H9 (cell line): ENCODE measurements at regions not wholly inside any gene's neighbourhood (a gene's known extent, or its start where the extent isn't known, plus 50 kb on each side); places are given as distances from the start of the nearest gene placed in this dataset.

ENCODE experiments used
- DNase-seq: peaks from one replicate; pipeline ENCODE4 v3.0.0-alpha.2; 2017
- H2AFZ ChIP-seq: one replicate; pipeline ENCODE4 v1.6.1; 2013; ENCODE audit warnings: mild to moderate bottlenecking, low read length, control low read depth, moderate library complexity
- H2AK5ac ChIP-seq: 2 replicates; pipeline ENCODE4 v1.6.1; 2013; ENCODE audit warnings: low read length, control low read depth, mixed read lengths; ENCODE audit not compliant: insufficient read length
- H2BK120ac ChIP-seq: one replicate; pipeline ENCODE4 v1.6.1; 2013; ENCODE audit warnings: low read depth, mild to moderate bottlenecking, low read length, control low read depth, inconsistent platforms; ENCODE audit not compliant: poor library complexity, severe bottlenecking
- H2BK12ac ChIP-seq: 2 replicates; pipeline ENCODE4 v1.6.1; 2013; ENCODE audit warnings: low read length, control low read depth, mixed read lengths, low read depth; ENCODE audit not compliant: insufficient read length
- H2BK15ac ChIP-seq: 2 replicates; pipeline ENCODE4 v1.6.1; 2013; ENCODE audit warnings: low read depth, low read length, control low read depth
- H2BK20ac ChIP-seq: one replicate; pipeline ENCODE4 v1.6.1; 2013; ENCODE audit warnings: low read depth, mild to moderate bottlenecking, low read length, control low read depth, inconsistent platforms; ENCODE audit not compliant: poor library complexity, severe bottlenecking
- H2BK5ac ChIP-seq: 2 replicates; pipeline ENCODE4 v1.6.1; 2013; ENCODE audit warnings: low read length, control low read depth, mixed read lengths; ENCODE audit not compliant: insufficient read length
- H3K14ac ChIP-seq: 2 replicates; pipeline ENCODE4 v1.6.1; 2013; ENCODE audit warnings: low read length, control low read depth; ENCODE audit not compliant: insufficient read depth
- H3K18ac ChIP-seq: 2 replicates; pipeline ENCODE4 v1.6.1; 2013; ENCODE audit warnings: low read depth, mild to moderate bottlenecking, mixed read lengths, low read length, control low read depth; ENCODE audit not compliant: insufficient read length
- H3K23ac ChIP-seq: 2 replicates; pipeline ENCODE4 v1.6.1; 2013; ENCODE audit warnings: low read length, control low read depth, mixed read lengths, low read depth; ENCODE audit not compliant: insufficient read length
- H3K23me2 ChIP-seq: 2 replicates; pipeline ENCODE4 v1.6.1; 2013; ENCODE audit warnings: low read depth, mild to moderate bottlenecking, mixed read lengths, low read length, control low read depth; ENCODE audit not compliant: insufficient read length, poor library complexity, severe bottlenecking
- H3K27ac ChIP-seq: 2 replicates; pipeline ENCODE4 v1.5.1; 2013; ENCODE audit warnings: low read length, control low read depth, mixed read lengths, low read depth; ENCODE audit not compliant: insufficient read length
- H3K27me3 ChIP-seq: 2 replicates; pipeline ENCODE4 v1.6.1; 2013; ENCODE audit warnings: low read length, control low read depth, inconsistent platforms; ENCODE audit not compliant: insufficient read depth
- H3K4ac ChIP-seq: 2 replicates; pipeline ENCODE4 v1.6.1; 2013; ENCODE audit warnings: low read depth, mild to moderate bottlenecking, control low read depth, inconsistent platforms, low read length, moderate library complexity
- H3K4me1 ChIP-seq: 2 replicates; pipeline ENCODE4 v1.6.1; 2013; ENCODE audit warnings: low read length, control low read depth, inconsistent platforms; ENCODE audit not compliant: insufficient read depth
- H3K4me2 ChIP-seq: 2 replicates; pipeline ENCODE4 v1.6.1; 2013; ENCODE audit warnings: low read length, control low read depth, mixed read lengths; ENCODE audit not compliant: insufficient read length, insufficient read depth
- H3K56ac ChIP-seq: 2 replicates; pipeline ENCODE4 v1.6.1; 2013; ENCODE audit warnings: low read depth, mild to moderate bottlenecking, mixed read lengths, low read length, control low read depth; ENCODE audit not compliant: insufficient read length
- H3K79me1 ChIP-seq: 2 replicates; pipeline ENCODE4 v1.6.1; 2013; ENCODE audit warnings: low read depth, mild to moderate bottlenecking, moderate library complexity, low read length, control low read depth, inconsistent platforms; ENCODE audit not compliant: insufficient read depth, poor library complexity, severe bottlenecking
- H3K79me2 ChIP-seq: 2 replicates; pipeline ENCODE4 v1.6.1; 2013; ENCODE audit warnings: low read length, control low read depth, inconsistent platforms; ENCODE audit not compliant: insufficient read depth
- H3K9ac ChIP-seq: 2 replicates; pipeline ENCODE4 v1.6.1; 2013; ENCODE audit warnings: low read length, control low read depth, mixed read lengths; ENCODE audit not compliant: insufficient read length; ENCODE audit errors: extremely low read depth
- H3K9me3 ChIP-seq: one replicate; pipeline ENCODE4 v1.6.1; 2013; ENCODE audit warnings: low read depth, low read length, inconsistent platforms; ENCODE audit not compliant: control insufficient read depth
- H3T11ph ChIP-seq: one replicate; pipeline ENCODE4 v1.6.1; 2013; ENCODE audit warnings: mild to moderate bottlenecking, low read length, control low read depth, inconsistent platforms
- H4K20me1 ChIP-seq: one replicate; pipeline ENCODE4 v1.6.1; 2013; ENCODE audit not compliant: control insufficient read depth, insufficient read length, insufficient read depth
- H4K5ac ChIP-seq: 2 replicates; pipeline ENCODE4 v1.6.1; 2013; ENCODE audit warnings: low read depth, mild to moderate bottlenecking, mixed read lengths, low read length, control low read depth; ENCODE audit not compliant: insufficient read length
- H4K8ac ChIP-seq: replicated peaks from 2 replicates; pipeline ENCODE4 v1.6.1; 2013; ENCODE audit warnings: low read length, control low read depth, mixed read lengths, low read depth; ENCODE audit not compliant: insufficient read length
- H4K91ac ChIP-seq: 2 replicates; pipeline ENCODE4 v1.6.1; 2013; ENCODE audit warnings: low read depth, mild to moderate bottlenecking, moderate library complexity, mixed read lengths, low read length, control low read depth; ENCODE audit not compliant: insufficient read length
- H3K27ac Mint-ChIP-seq, 3 experiments: 2 replicates in 2 of 3; 3 replicates in 1 of 3; pipeline ENCODE4 v1.8.0; 2020 to 2021; ENCODE audit warnings: mixed read lengths in 3 of 3, mild to moderate bottlenecking in 1 of 3, moderate library complexity in 1 of 3
- H3K27me3 Mint-ChIP-seq: 2 replicates; pipeline ENCODE4 v1.8.0; 2021; ENCODE audit warnings: low read depth, mild to moderate bottlenecking, moderate library complexity, mixed read lengths
- H3K36me3 Mint-ChIP-seq, 3 experiments: 2 replicates in 2 of 3; 3 replicates in 1 of 3; pipeline ENCODE4 v1.8.0; 2020 to 2021; ENCODE audit warnings: low read depth in 3 of 3, mixed read lengths in 3 of 3; ENCODE audit not compliant: insufficient read depth in 1 of 3
- H3K4me1 Mint-ChIP-seq, 2 experiments: 2 replicates each; pipeline ENCODE4 v1.8.0; 2020; ENCODE audit warnings: mixed read lengths in 2 of 2
- H3K4me3 Mint-ChIP-seq, 2 experiments: 2 replicates in 1 of 2; 3 replicates in 1 of 2; pipeline ENCODE4 v1.8.0; 2020 to 2021; ENCODE audit warnings: mild to moderate bottlenecking in 2 of 2, mixed read lengths in 2 of 2, moderate library complexity in 1 of 2
- H3K9me3 Mint-ChIP-seq, 2 experiments: 2 replicates in 1 of 2; 3 replicates in 1 of 2; pipeline ENCODE4 v1.8.0; 2020; ENCODE audit warnings: mild to moderate bottlenecking in 2 of 2, mixed read lengths in 2 of 2, moderate library complexity in 1 of 2
- WGBS: extraction: QIAGEN DNeasy Blood & Tissue Kit; methylation state at CpG from one replicate; pipeline ENCODE4 v1.1.7; 2013; ENCODE audit warnings: missing lambda C conversion rate, low lambda C conversion rate, mixed read lengths; ENCODE audit not compliant: insufficient read length; ENCODE audit errors: extremely low coverage; 5-methylcytosine and 5-hydroxymethylcytosine counted together
- TF ChIP-seq, protein P1 (sequence below): fragments of 200-600 bp; sonication (generic); conservative IDR thresholded peaks from 3 replicates; pipeline ENCODE4 v1.8.0; 2021; ENCODE audit warnings: antibody characterized with exemption, mild to moderate bottlenecking

- Histone ChIP-seq H3K23me2 (no peaks in the 10 kb centered on the region), H2AFZ (no peak overlapping the region), H3K79me2 (no peaks in the 10 kb centered on the region), H3K79me1 (no peaks in the 10 kb centered on the region), H2AK5ac (no peak overlapping the region), H3K14ac (no peak overlapping the region), H4K20me1 (no peaks in the 10 kb centered on the region), H3K18ac (no peak overlapping the region), H4K91ac (no peak overlapping the region), H3K23ac (no peak overlapping the region), H3K9me3 (no peaks in the 10 kb centered on the region), H3K9ac (no peak overlapping the region), H2BK12ac (no peak overlapping the region), H3K4me1 (no peaks in the 10 kb centered on the region; the same call in 1 of the 2 replicates), H2BK15ac (no peak overlapping the region), H3K56ac (no peak overlapping the region), H2BK20ac (no peak overlapping the region), H3K27me3 (peaks cover 5% of the 10 kb centered on the region; the same call in 1 of the 2 replicates), H3T11ph (no peak overlapping the region), H4K5ac (no peak overlapping the region), H2BK120ac (no peak overlapping the region), H2BK5ac (no peak overlapping the region), H4K8ac (no peak overlapping the region), H3K4me2 (peak overlapping the region; percentile 17), H3K27ac (no peak overlapping the region), H3K4ac (no peak overlapping the region)
- peaks cover 18% of the 10 kb centered on the region for H3K27me3 Mint-ChIP-seq
- H3K4me1 Mint-ChIP-seq = no peaks in the 10 kb centered on the region; a peak in 1 of 4 replicates
- H3K4me3 Mint-ChIP-seq = no peak overlapping the region
- H3K36me3 Mint-ChIP-seq = no peaks in the 10 kb centered on the region
- H3K27ac Mint-ChIP-seq = no peak overlapping the region
- no peaks in the 10 kb centered on the region for H3K9me3 Mint-ChIP-seq
- no peak for DNase-seq
- TF ChIP-seq, protein P1, sequence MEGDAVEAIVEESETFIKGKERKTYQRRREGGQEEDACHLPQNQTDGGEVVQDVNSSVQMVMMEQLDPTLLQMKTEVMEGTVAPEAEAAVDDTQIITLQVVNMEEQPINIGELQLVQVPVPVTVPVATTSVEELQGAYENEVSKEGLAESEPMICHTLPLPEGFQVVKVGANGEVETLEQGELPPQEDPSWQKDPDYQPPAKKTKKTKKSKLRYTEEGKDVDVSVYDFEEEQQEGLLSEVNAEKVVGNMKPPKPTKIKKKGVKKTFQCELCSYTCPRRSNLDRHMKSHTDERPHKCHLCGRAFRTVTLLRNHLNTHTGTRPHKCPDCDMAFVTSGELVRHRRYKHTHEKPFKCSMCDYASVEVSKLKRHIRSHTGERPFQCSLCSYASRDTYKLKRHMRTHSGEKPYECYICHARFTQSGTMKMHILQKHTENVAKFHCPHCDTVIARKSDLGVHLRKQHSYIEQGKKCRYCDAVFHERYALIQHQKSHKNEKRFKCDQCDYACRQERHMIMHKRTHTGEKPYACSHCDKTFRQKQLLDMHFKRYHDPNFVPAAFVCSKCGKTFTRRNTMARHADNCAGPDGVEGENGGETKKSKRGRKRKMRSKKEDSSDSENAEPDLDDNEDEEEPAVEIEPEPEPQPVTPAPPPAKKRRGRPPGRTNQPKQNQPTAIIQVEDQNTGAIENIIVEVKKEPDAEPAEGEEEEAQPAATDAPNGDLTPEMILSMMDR = no peak
- no CpG with 5 or more reads among the region's 6 CpGs for WGBS
Observed at GRCh38 chr1:157272729-157273524, 134.7 kb upstream of the ETV3 start.
